OCI-LY7 (cell line): ENCODE measurements at regions not wholly inside any gene's neighbourhood (a gene's known extent, or its start where the extent isn't known, plus 50 kb on each side); places are given as distances from the start of the nearest gene placed in this dataset.

Experiments used
- CTCF ChIP-seq: fragments of 200-600 bp; sonication (generic); conservative IDR thresholded peaks from 2 replicates; pipeline ENCODE4 v1.5.1; 2014; ENCODE audit warnings: mild to moderate bottlenecking, antibody characterized with exemption, low read length, moderate library complexity, mixed read lengths
- EZH2phosphoT487 ChIP-seq: fragments of 200-600 bp; sonication (generic); IDR thresholded peaks from 2 replicates; pipeline ENCODE4 v1.6.1; 2018; ENCODE audit warnings: low read depth, borderline replicate concordance, mild to moderate bottlenecking, mixed run types, antibody characterized with exemption, low read length, moderate library complexity, mixed read lengths

- TF ChIP-seq CTCF (no peak), EZH2phosphoT487 (no peak)
These were observed 191.4 kb downstream of the KTN1 start for GRCh38 chr14:55771242-55771981.
